ENCODE measurements at regions not wholly inside any gene's neighbourhood (a gene's known extent, or its start where the extent isn't known, plus 50 kb on each side); places are given as distances from the start of the nearest gene placed in this dataset.
"Not testable (repeated sequence)": the region's sequence is repeated elsewhere in the genome, so short reads cannot be mapped to it uniquely, and the experiment has no call there.

DNA sequence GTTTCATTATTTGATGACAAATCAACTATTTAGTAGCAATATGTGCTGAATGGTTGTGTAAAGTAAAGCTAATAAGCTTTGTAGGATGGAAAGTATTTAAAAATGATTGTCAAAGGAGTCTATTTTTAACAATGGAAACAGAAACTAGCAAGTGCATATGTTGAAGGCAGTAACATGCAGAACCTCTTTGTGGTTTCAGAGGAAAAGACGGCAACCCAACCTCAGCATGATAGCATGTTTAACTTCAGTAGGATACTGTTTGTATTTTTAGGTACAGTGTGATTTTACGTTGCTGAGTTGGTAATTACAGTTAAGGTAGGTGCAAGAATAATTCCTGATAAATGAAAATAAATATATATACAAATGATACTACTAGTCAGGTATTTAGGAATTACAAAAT is 545.4 kb downstream of the CDY1 start:
- H3K27me3 ChIP-seq; DNase-seq; H3K27ac ChIP-seq; H3K4me1 ChIP-seq; H3K4me3 ChIP-seq; intact Hi-C loops (cut with DNase I); ATAC-seq; H3K36me3 ChIP-seq; H3K9me3 ChIP-seq: not testable (repeated sequence)

DNA sequence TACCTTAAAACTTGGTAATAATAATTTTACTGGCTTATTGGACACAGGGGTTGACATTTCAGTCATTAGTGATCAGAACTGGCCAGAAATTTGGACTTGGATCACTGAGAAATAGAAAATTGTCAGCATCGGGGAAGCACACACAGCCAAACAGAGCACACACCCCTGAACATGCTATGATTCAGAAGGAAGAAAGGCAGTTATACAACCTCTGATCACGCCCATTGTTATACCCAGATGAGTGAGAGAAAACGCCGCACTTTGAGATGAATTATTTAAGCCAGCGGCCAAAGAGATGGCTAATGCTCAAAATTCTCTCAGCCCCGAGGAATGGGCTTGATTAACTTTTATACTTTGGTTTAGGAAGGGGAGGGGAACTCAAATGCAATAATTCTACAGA is 557.4 kb downstream of the CDY1 start:
- H3K27me3 ChIP-seq; H3K27ac ChIP-seq; H3K36me3 ChIP-seq; H3K4me1 ChIP-seq; H3K9me3 ChIP-seq; ATAC-seq; intact Hi-C loops (cut with DNase I); H3K4me3 ChIP-seq; DNase-seq: not testable (repeated sequence)

DNA sequence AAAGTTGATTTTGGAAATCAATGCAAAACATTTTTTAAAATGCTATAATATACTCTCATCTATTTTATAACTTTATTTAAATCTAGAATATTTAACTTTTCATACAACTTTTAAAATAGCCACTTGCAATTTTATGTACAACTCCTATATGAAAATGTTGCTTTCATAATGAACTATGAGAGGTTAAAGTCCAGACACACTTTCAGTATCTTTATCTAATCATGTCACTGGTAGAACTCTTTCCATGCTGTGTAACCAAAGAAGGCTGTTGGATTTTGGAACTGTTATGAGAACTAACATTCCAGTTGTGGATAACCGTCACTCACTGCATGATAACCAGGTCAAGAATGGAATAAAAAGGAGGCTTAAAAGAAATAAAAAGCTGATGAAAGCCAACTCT is 603.1 kb downstream of the CDY1 start:
- H3K9me3 ChIP-seq; H3K4me1 ChIP-seq; ATAC-seq; H3K27me3 ChIP-seq; H3K36me3 ChIP-seq; DNase-seq; intact Hi-C loops (cut with DNase I); H3K27ac ChIP-seq; H3K4me3 ChIP-seq: not testable (repeated sequence)

DNA sequence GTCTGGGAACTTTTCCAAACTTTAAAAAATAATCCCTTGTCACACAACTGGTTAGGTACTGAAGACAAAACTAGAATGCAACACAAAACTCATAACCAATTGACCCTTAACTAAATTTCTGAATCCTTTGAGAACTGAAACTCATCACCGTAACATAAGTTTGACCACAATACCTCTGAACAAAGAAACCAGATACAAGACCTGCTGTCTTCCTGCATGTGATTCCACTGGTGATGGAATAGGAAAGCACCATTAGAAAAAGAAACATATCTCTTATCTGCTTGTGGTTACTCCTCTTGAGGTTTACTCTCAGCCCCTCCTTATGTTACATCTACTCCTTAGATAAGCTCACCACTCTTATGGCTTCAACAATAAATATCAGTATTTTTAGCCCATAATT is 603.6 kb downstream of the CDY1 start:
- H3K4me1 ChIP-seq; H3K27me3 ChIP-seq; H3K36me3 ChIP-seq; DNase-seq; H3K4me3 ChIP-seq; intact Hi-C loops (cut with DNase I); ATAC-seq; H3K27ac ChIP-seq; H3K9me3 ChIP-seq: not testable (repeated sequence)

DNA sequence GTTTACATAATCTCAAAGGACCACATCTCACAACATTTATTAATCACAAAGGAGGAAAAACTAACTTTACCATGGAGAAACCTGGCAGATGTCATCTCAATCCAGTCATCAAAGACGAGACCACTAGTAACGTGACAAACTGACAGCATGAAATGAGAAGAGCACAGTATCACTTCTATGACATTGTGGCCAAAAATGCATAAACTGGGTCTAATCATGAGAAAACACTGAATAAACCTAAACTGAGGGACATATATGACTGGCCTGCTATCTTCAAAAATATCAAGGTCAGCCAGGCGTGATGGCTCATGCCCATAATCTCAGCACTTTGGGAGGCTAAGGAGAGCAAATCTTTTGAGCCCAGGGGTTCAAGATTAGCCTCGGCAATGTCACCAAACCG is 619.0 kb downstream of the CDY1 start:
- H3K36me3 ChIP-seq; intact Hi-C loops (cut with DNase I); H3K27ac ChIP-seq; H3K9me3 ChIP-seq; DNase-seq; H3K4me3 ChIP-seq; H3K4me1 ChIP-seq; ATAC-seq; H3K27me3 ChIP-seq: not testable (repeated sequence)

DNA sequence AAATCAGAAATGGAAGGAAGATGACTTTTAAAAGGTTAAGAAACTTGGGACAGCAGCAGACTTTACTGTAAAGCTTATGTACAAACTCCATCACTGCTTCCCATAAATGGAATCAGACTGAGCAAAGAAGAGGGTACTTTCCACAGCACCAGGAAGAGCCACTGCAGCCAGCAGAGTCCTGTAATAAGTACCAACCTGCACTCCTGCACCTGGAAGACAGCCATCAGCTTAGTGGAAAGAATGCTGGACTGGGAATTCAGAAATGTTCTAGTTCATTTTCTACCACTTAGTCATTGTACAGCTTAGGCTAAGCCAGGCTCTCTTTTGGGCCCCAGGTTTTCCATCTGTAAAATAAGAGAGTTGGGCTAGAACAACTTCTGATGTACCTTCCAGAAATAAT is 632.3 kb downstream of the CDY1 start:
- intact Hi-C loops (cut with DNase I); H3K4me3 ChIP-seq; H3K27ac ChIP-seq; H3K36me3 ChIP-seq; H3K9me3 ChIP-seq; H3K27me3 ChIP-seq; H3K4me1 ChIP-seq; DNase-seq: not testable (repeated sequence)
- peak; percentile 72 for ATAC-seq

DNA sequence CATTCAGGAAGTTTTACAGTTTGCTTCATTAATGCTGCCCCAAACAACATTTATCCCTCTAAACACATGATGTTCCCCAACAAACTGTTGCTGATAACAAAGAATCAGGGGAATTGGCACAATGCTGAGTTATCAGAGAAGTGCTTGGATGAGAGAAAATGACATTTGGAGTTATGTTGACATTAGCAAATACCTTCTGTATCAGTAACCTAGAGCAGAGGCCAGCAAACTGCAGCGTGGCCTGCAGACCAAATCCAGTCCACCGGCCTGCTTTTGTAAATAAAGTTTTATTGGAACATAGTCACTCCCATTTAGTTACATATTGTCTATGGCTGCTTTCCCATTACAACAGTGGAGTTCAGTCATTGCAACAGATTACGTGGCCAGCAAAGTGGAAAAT is 643.5 kb downstream of the CDY1 start:
- H3K4me1 ChIP-seq; H3K4me3 ChIP-seq; intact Hi-C loops (cut with DNase I); H3K36me3 ChIP-seq; H3K27ac ChIP-seq; H3K9me3 ChIP-seq; ATAC-seq; DNase-seq; H3K27me3 ChIP-seq: not testable (repeated sequence)

DNA sequence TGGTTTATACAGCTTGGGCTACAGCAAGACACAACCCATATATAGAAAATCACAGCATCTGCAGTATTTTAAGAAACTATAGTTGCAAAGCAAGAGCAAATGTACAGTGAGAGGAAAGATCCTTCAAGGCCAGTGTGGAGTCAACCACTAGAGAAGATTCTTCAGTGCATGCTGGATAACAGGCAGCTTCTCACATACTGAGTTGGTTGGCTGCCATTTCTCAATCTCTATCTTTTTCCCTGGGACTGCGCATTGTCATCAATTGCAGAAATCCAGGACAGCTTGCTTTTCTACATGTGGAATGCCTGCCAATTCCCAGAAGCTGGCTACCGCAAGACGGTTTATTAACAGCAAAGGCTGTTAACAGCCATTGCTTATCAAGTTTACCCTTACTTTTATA is 646.5 kb downstream of the CDY1 start:
- ATAC-seq; H3K4me1 ChIP-seq; H3K4me3 ChIP-seq; H3K27me3 ChIP-seq; DNase-seq; H3K9me3 ChIP-seq; intact Hi-C loops (cut with DNase I); H3K36me3 ChIP-seq; H3K27ac ChIP-seq: not testable (repeated sequence)

DNA sequence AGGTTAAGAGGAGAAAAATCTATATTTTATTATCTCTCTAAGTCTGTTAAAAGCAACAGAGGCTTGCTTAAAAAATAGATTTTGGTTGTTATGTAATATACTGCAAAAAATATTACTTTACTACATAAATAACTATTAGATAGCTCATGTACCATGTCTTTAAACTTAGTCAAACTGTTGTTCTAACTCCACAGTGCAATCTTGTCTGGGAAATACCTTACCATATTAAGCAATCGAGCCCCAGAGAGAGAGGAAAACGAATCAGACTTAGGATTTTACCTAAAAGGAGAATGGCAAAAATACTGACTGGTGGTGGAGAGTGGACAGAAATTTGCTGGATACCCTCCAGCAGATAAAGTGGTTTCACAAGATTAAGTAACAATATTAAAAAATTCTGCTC is 647.0 kb downstream of the CDY1 start:
- ATAC-seq; H3K27ac ChIP-seq; H3K27me3 ChIP-seq; DNase-seq; H3K4me1 ChIP-seq; H3K36me3 ChIP-seq; intact Hi-C loops (cut with DNase I); H3K4me3 ChIP-seq; H3K9me3 ChIP-seq: not testable (repeated sequence)

DNA sequence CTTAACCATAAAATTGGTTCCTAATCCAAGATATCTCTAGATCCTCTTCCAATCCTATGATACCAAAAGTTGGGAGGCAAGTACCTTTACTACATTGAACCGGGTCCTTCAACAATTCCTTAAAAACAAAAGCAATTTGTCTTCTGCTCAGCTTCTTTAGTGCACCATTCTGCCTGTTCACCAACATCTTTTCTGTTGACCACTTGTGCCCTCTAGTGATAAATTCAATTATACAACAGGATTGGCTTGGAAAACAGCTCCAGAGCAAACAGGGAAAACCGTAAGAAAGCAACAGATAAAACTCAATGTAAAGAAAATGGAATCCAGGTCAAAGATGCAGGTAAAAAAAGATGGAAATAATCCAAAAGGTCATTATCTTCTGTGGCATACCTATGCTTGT is 651.2 kb downstream of the CDY1 start:
- DNase-seq; H3K36me3 ChIP-seq; H3K4me3 ChIP-seq; H3K4me1 ChIP-seq; H3K9me3 ChIP-seq; ATAC-seq; H3K27ac ChIP-seq; intact Hi-C loops (cut with DNase I); H3K27me3 ChIP-seq: not testable (repeated sequence)

DNA sequence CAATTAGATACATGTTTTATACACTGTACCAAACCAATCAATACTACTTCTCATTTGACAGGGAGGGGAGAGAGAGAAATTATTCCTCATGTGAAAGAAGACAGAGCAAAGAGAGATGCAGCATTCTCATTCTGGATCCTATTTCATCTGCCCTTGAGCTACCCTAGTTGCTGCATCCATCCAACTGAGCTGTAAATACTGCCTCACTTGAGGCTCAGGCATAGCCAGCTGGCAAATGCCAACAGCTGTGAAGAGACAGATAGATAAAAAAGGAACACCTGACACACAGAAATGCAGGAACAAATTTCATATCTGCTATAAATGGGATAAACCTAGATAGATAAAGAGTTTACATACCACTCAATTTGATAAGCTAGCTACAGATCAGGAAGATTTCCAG is 684.1 kb downstream of the CDY1 start:
- ATAC-seq; H3K36me3 ChIP-seq; DNase-seq; H3K27ac ChIP-seq; H3K9me3 ChIP-seq; H3K4me1 ChIP-seq; H3K27me3 ChIP-seq; H3K4me3 ChIP-seq; intact Hi-C loops (cut with DNase I): not testable (repeated sequence)

DNA sequence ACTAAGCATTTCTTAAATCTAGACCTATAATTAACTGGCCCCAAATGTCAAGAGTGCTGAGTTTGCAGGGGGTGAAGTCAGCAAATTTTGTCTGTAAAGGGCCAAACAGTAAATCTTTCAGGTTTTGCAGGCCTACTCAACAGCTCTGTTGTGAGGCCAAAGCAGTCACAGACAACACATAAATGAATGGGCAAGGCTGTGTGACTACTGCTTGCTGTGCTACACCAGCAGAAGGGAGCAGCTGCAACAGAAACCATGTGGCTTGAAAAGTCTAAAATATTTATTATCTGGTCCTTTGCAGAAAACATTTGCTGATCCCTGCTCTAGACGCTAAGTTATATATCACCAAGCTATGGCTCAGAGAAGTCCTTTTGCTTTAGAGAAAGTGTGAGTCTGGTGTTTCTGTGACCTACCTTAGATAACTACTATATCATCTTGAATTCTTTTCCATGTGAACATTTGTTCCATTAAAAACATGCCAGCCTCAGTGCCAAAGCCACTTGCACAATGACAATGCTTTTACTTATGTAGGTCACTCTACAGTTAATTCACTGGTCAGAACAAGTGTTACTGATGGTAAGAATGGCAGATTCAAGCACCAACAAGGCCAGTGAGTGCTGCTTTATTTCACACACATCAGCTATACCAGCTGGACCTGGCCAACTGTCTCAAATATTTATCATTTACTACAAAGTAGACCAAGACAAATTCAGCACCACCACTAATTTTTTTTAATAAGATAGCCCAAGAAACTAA is 684.9 kb downstream of the CDY1 start:
- H3K27ac ChIP-seq; DNase-seq; H3K4me3 ChIP-seq; H3K9me3 ChIP-seq; ATAC-seq; H3K4me1 ChIP-seq; H3K36me3 ChIP-seq; H3K27me3 ChIP-seq; intact Hi-C loops (cut with DNase I): not testable (repeated sequence)

DNA sequence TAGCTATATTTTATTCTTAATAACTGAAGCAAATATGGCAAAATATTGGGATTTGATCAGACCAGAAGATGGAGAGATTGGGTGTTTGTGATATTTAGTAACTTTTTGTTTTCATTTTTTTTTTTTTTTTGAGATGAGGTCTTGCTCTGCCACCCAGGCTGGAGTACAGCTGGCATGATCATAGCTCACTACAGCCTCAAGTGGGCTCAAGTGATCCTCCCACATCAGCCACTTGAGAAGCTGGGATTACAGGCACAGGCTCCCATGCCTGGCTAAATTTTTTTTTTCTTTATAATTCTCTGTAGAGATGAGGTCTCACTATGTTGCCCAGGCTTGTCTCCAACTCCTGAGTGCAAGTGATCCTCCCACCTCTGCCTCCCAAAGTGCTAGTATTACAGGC is 686.4 kb downstream of the CDY1 start:
- ATAC-seq; H3K9me3 ChIP-seq; intact Hi-C loops (cut with DNase I); H3K27ac ChIP-seq; H3K4me1 ChIP-seq; H3K4me3 ChIP-seq; DNase-seq; H3K36me3 ChIP-seq; H3K27me3 ChIP-seq: not testable (repeated sequence)

DNA sequence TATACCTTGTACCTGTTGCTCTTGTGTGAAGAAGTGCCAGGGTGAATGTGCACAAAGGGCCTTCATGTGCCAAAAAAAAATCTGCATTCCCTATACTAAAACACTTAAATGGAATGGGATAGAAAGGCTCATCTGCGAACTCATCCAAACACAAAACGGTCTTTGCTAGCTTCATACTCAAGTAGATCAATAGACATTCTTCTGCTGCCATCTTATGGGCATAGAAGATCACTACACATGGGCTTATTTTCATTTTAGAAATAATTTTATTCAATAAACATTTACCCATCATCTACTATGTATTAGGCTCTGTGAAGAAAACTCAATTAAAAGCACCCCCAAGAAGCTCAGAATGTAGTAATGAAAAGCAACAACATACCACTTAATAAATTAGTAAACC is 693.1 kb downstream of the CDY1 start:
- H3K4me1 ChIP-seq; H3K36me3 ChIP-seq; H3K4me3 ChIP-seq; intact Hi-C loops (cut with DNase I); H3K27ac ChIP-seq; H3K27me3 ChIP-seq; H3K9me3 ChIP-seq; DNase-seq: not testable (repeated sequence)
- ATAC-seq: peak; percentile 57

Data from left lung (tissue), 4 donors.